IMR-90 (cell line): ENCODE measurements at regions not wholly inside any gene's neighbourhood (a gene's known extent, or its start where the extent isn't known, plus 50 kb on each side); places are given as distances from the start of the nearest gene placed in this dataset.

Experiments
- ATAC-seq: fragments of 200-7000 bp; cut with Tn5 transposase; 2 replicates; pipeline ENCODE4 v1.9.1; 2020; ENCODE audit warnings: low read depth, mild to moderate bottlenecking, moderate library complexity
- BruUV-seq: library from RNA; stranded (reverse); fragments of 400-500 nt; replicated peaks from 2 replicates; lab custom pipeline; 2021; lab: Mats Ljungman, UMichigan
- CTCF ChIA-PET: fragments of 300-600 bp; formaldehyde crosslinking; extraction: SDS; loops from one replicate; lab custom pipeline; 2021; ENCODE audit warnings: antibody characterized with exemption; lab: Yijun Ruan, JAX
- POLR2A ChIA-PET: fragments of 300-600 bp; sonication (Branson Sonifier 250); formaldehyde crosslinking; loops from one replicate; lab custom pipeline; 2022; ENCODE audit warnings: antibody characterized with exemption; ENCODE audit not compliant: unreplicated experiment; lab: Charles Lee
- DNase-seq: peaks from one replicate; pipeline ENCODE4 v3.0.0; 2013
- H2AFZ ChIP-seq: replicated peaks from 2 replicates; pipeline ENCODE3; 2013; ENCODE audit warnings: low read length, mild to moderate bottlenecking; ENCODE audit not compliant: poor library complexity
- H2AK5ac ChIP-seq: 2 replicates; pipeline ENCODE4 v1.6.1; 2013; ENCODE audit warnings: low read depth, low read length, inconsistent platforms
- H2AK9ac ChIP-seq: replicated peaks from 2 replicates; pipeline ENCODE3; 2013; ENCODE audit warnings: mild to moderate bottlenecking, low read depth, low read length, moderate library complexity; ENCODE audit not compliant: poor library complexity
- H2BK120ac ChIP-seq: 2 replicates; pipeline ENCODE4 v1.6.1; 2013; ENCODE audit warnings: low read depth, low read length, inconsistent platforms
- H2BK15ac ChIP-seq: 3 replicates; pipeline ENCODE4 v1.6.1; 2013; ENCODE audit warnings: low read depth, low read length, inconsistent platforms
- H2BK20ac ChIP-seq: 2 replicates; pipeline ENCODE4 v1.6.1; 2013; ENCODE audit warnings: low read depth, mild to moderate bottlenecking, inconsistent platforms, low read length, moderate library complexity
- H2BK5ac ChIP-seq: 2 replicates; pipeline ENCODE4 v1.6.1; 2013; ENCODE audit warnings: mild to moderate bottlenecking, low read depth, low read length, inconsistent platforms; ENCODE audit not compliant: poor library complexity, severe bottlenecking
- H3K14ac ChIP-seq: replicated peaks from 2 replicates; pipeline ENCODE4 v1.6.1; 2013; ENCODE audit warnings: low read depth, low read length, inconsistent platforms
- H3K18ac ChIP-seq: 2 replicates; pipeline ENCODE4 v1.6.1; 2013; ENCODE audit warnings: low read depth, low read length, control low read depth
- H3K23ac ChIP-seq: 2 replicates; pipeline ENCODE4 v1.6.1; 2013; ENCODE audit warnings: low read depth, low read length, inconsistent platforms
- H3K27ac ChIP-seq: 2 replicates; pipeline ENCODE4 v1.5.1; 2013; ENCODE audit warnings: mild to moderate bottlenecking, control low read depth, low read length; ENCODE audit not compliant: insufficient read depth
- H3K27me3 ChIP-seq: 2 replicates; pipeline ENCODE4 v1.6.1; 2013; ENCODE audit warnings: low read length; ENCODE audit not compliant: control insufficient read depth, insufficient read depth
- H3K36me3 ChIP-seq: 2 replicates; pipeline ENCODE4 v1.6.1; 2013; ENCODE audit warnings: low read length, mixed read lengths; ENCODE audit not compliant: control insufficient read depth, insufficient read depth
- H3K4ac ChIP-seq: 2 replicates; pipeline ENCODE4 v1.6.1; 2013; ENCODE audit warnings: low read depth, low read length, inconsistent platforms
- H3K4me1 ChIP-seq: 2 replicates; pipeline ENCODE4 v1.6.1; 2013; ENCODE audit warnings: low read length, mixed read lengths; ENCODE audit not compliant: control insufficient read depth, insufficient read depth
- H3K4me2 ChIP-seq: 2 replicates; pipeline ENCODE4 v1.6.1; 2013; ENCODE audit warnings: low read depth, mild to moderate bottlenecking, control low read depth, low read length, moderate library complexity
- H3K4me3 ChIP-seq: 2 replicates; pipeline ENCODE4 v1.5.1; 2013; ENCODE audit warnings: low read depth, mild to moderate bottlenecking, control low read depth, low read length, moderate library complexity; ENCODE audit not compliant: insufficient read depth
- H3K56ac ChIP-seq: 2 replicates; pipeline ENCODE4 v1.6.1; 2013; ENCODE audit warnings: low read length, inconsistent platforms; ENCODE audit not compliant: insufficient read depth; ENCODE audit errors: extremely low read depth
- H3K79me1 ChIP-seq, 2 experiments: 2 replicates each; pipeline ENCODE4 v1.6.1; 2013; ENCODE audit warnings: low read length in 2 of 2, inconsistent platforms in 1 of 2, low read depth in 1 of 2
- H3K9ac ChIP-seq: 2 replicates; pipeline ENCODE4 v1.6.1; 2013; ENCODE audit warnings: low read depth, low read length, control low read depth
- H3K9me1 ChIP-seq: 2 replicates; pipeline ENCODE4 v1.6.1; 2013; ENCODE audit warnings: low read length, inconsistent platforms; ENCODE audit not compliant: insufficient read depth
- H3K9me3 ChIP-seq: 2 replicates; pipeline ENCODE4 v1.6.1; 2013; ENCODE audit warnings: low read length; ENCODE audit not compliant: control insufficient read depth, insufficient read depth
- H4K20me1 ChIP-seq: 2 replicates; pipeline ENCODE4 v1.6.1; 2013; ENCODE audit warnings: low read length, inconsistent platforms; ENCODE audit not compliant: insufficient read depth
- H4K5ac ChIP-seq: 2 replicates; pipeline ENCODE4 v1.6.1; 2013; ENCODE audit warnings: mild to moderate bottlenecking, low read depth, low read length, control low read depth
- H4K8ac ChIP-seq, 2 experiments: 2 replicates each; pipeline ENCODE4 v1.6.1; 2013; ENCODE audit warnings: low read depth in 2 of 2, low read length in 2 of 2, control low read depth in 1 of 2, inconsistent platforms in 1 of 2
- H4K91ac ChIP-seq: 2 replicates; pipeline ENCODE4 v1.6.1; 2013; ENCODE audit warnings: low read depth, low read length, inconsistent platforms; ENCODE audit not compliant: insufficient read depth
- BHLHE40 ChIP-seq: fragments of 150-350 bp; IDR thresholded peaks from 2 replicates; pipeline ENCODE4 v1.6.1; 2016; ENCODE audit warnings: mild to moderate bottlenecking, low read depth, low read length
- CHD1 ChIP-seq: IDR thresholded peaks from 2 replicates; pipeline ENCODE4 v1.6.1; 2012; ENCODE audit warnings: low read depth, low read length, improper control_type of control experiment
- ELK1 ChIP-seq: fragments of 150-350 bp; IDR thresholded peaks from 2 replicates; pipeline ENCODE4 v1.6.1; 2016; ENCODE audit warnings: low read depth, mild to moderate bottlenecking, low read length, moderate library complexity, borderline replicate concordance
- FOS ChIP-seq: fragments of 150-350 bp; IDR thresholded peaks from 2 replicates; pipeline ENCODE4 v1.6.1; 2016; ENCODE audit warnings: low read depth, low read length
- MAFK ChIP-seq: IDR thresholded peaks from 2 replicates; pipeline ENCODE4 v1.6.1; 2012; ENCODE audit warnings: low read depth, low read length, improper control_type of control experiment
- MAZ ChIP-seq: IDR thresholded peaks from 2 replicates; pipeline ENCODE4 v1.6.1; 2012; ENCODE audit warnings: low read depth, mild to moderate bottlenecking, low read length, improper control_type of control experiment, moderate library complexity, borderline replicate concordance
- MXI1 ChIP-seq: IDR thresholded peaks from 2 replicates; pipeline ENCODE4 v1.6.1; 2012; ENCODE audit warnings: low read depth, mild to moderate bottlenecking, low read length, moderate library complexity, borderline replicate concordance
- RAD21 ChIP-seq: IDR thresholded peaks from 2 replicates; pipeline ENCODE4 v1.6.1; 2012; ENCODE audit warnings: low read length, improper control_type of control experiment
- RCOR1 ChIP-seq: IDR thresholded peaks from 2 replicates; pipeline ENCODE4 v1.6.1; 2012; ENCODE audit warnings: mild to moderate bottlenecking, low read length, improper control_type of control experiment; ENCODE audit not compliant: insufficient replicate concordance
- RFX5 ChIP-seq: IDR thresholded peaks from 2 replicates; pipeline ENCODE4 v1.8.0; 2012; ENCODE audit warnings: low read depth, mild to moderate bottlenecking, low read length, moderate library complexity
- SMC3 ChIP-seq: fragments of 150-350 bp; IDR thresholded peaks from 2 replicates; pipeline ENCODE4 v1.6.1; 2016; ENCODE audit warnings: low read depth, mild to moderate bottlenecking, antibody characterized with exemption, low read length, moderate library complexity
- WGBS, 2 experiments: methylation state at CpG; one replicate each; pipeline versions ENCODE4 v1.1.5 to v1.1.7; 2013; ENCODE audit warnings: missing lambda C conversion rate in 2 of 2; ENCODE audit not compliant: insufficient read length in 1 of 2; ENCODE audit errors: extremely low coverage in 2 of 2; 5-methylcytosine and 5-hydroxymethylcytosine counted together
- dilution Hi-C: fragments of 300-500 bp; cut with HindIII; formaldehyde crosslinking; loops from one replicate; pipeline ENCODE4 v1.14.3; 2018; ENCODE audit warnings: low sequenced_read_pairs; ENCODE audit not compliant: unreplicated experiment
- in situ Hi-C: fragments of 300-500 bp; cut with MboI; formaldehyde crosslinking; loops from 3 replicates; pipeline ENCODE4 v1.14.3; 2019; ENCODE audit warnings: low sequenced_read_pairs, inconsistent platforms, mixed read lengths
- intact Hi-C: fragments of 100-400 bp; cut with micrococcal nuclease; formaldehyde crosslinking; loops from 2 replicates; pipeline ENCODE4 v1.10.0; 2022
- TF ChIP-seq, protein P1 (sequence below): fragments of 150-350 bp; IDR thresholded peaks from 2 replicates; pipeline ENCODE4 v1.6.1; 2017; ENCODE audit warnings: mild to moderate bottlenecking, antibody characterized with exemption, low read length, low read depth

GRCh38 chr10:46226900-46227558 lies 59.8 kb upstream of the ANTXRL start:
- Histone ChIP-seq H3K9me3 (no peaks in the 10 kb centered on the region), H3K4me3 (no peak overlapping the region), H2AK5ac (no peak overlapping the region), H3K4ac (no peak overlapping the region), H3K23ac (no peak overlapping the region), H4K8ac (no peak overlapping the region), H2BK15ac (no peak overlapping the region), H2BK5ac (no peak overlapping the region), H3K9me1 (no peaks in the 10 kb centered on the region), H4K91ac (no peak overlapping the region), H3K27me3 (peaks cover 7% of the 10 kb centered on the region), H3K18ac (no peak overlapping the region), H2BK120ac (no peak overlapping the region), H3K36me3 (no peaks in the 10 kb centered on the region), H2BK20ac (no peak overlapping the region), H4K5ac (no peak overlapping the region), H3K14ac (no peak overlapping the region), H3K56ac (no peak overlapping the region), H3K4me1 (peaks cover 2% of the 10 kb centered on the region; the same call in 1 of the 2 replicates), H2AK9ac (no peak overlapping the region), H3K79me1 (no peaks in the 10 kb centered on the region), H4K20me1 (no peaks in the 10 kb centered on the region), H2AFZ (no peak overlapping the region), H3K4me2 (no peak overlapping the region), H3K27ac (no peak overlapping the region), H3K9ac (no peak overlapping the region)
- WGBS, 2 experiments = 59% methylated on average over 2 of the region's 7 CpGs; no CpG with 5 or more reads in 1 of the 2 experiments
- ChIA-PET CTCF (no interaction called here), POLR2A (no interaction called here)
- in situ Hi-C loops = no loop called here
- TF ChIP-seq, protein P1, sequence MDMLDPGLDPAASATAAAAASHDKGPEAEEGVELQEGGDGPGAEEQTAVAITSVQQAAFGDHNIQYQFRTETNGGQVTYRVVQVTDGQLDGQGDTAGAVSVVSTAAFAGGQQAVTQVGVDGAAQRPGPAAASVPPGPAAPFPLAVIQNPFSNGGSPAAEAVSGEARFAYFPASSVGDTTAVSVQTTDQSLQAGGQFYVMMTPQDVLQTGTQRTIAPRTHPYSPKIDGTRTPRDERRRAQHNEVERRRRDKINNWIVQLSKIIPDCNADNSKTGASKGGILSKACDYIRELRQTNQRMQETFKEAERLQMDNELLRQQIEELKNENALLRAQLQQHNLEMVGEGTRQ = no peak
- no peak for TF ChIP-seq MAFK
- TF ChIP-seq MXI1 = no peak
- no peak for TF ChIP-seq CHD1
- TF ChIP-seq ELK1 = no peak
- no peak for TF ChIP-seq FOS
- TF ChIP-seq RFX5 = no peak
- TF ChIP-seq MAZ = no peak
- TF ChIP-seq RCOR1 = no peak
- TF ChIP-seq RAD21 = no peak
- no peak for TF ChIP-seq BHLHE40
- TF ChIP-seq SMC3 = no peak
- BruUV-seq = no TSS peak
- no peak for ATAC-seq
- dilution Hi-C loops = no loop called here
- intact Hi-C loops = loop anchor here (10.0 kb wide), 1 partner anchor 992 kb away; no protein-coding TSS in a partner anchor
- DNase-seq = no peak
